Loucy (cell line): ENCODE measurements at regions not wholly inside any gene's neighbourhood (a gene's known extent, or its start where the extent isn't known, plus 50 kb on each side); places are given as distances from the start of the nearest gene placed in this dataset.

Experiments
- H2AFZ ChIP-seq: fragments of 200-600 bp; sonication (generic); 2 replicates; pipeline ENCODE4 v1.6.0; 2016; ENCODE audit warnings: antibody characterized with exemption, mild to moderate bottlenecking, low read length, moderate library complexity
- H3F3A ChIP-seq: fragments of 200-600 bp; 2 replicates; pipeline ENCODE4 v1.6.0; 2016; ENCODE audit warnings: antibody characterized with exemption, low read depth, mild to moderate bottlenecking
- H3K27me3 ChIP-seq: fragments of 200-600 bp; sonication (generic); 2 replicates; pipeline ENCODE4 v1.6.1; 2014; ENCODE audit warnings: low read length, mild to moderate bottlenecking; ENCODE audit not compliant: insufficient read depth, poor library complexity, severe bottlenecking
- H3K36me3 ChIP-seq: fragments of 200-600 bp; sonication (generic); 2 replicates; pipeline ENCODE4 v1.6.1; 2016; ENCODE audit warnings: low read length; ENCODE audit not compliant: insufficient read depth
- H3K4me1 ChIP-seq: fragments of 200-600 bp; sonication (generic); 2 replicates; pipeline ENCODE4 v1.5.1; 2014; ENCODE audit warnings: low read length, mild to moderate bottlenecking; ENCODE audit not compliant: insufficient read depth, poor library complexity, severe bottlenecking
- H3K4me2 ChIP-seq: fragments of 200-600 bp; sonication (generic); 2 replicates; pipeline ENCODE4 v1.6.0; 2014; ENCODE audit warnings: antibody characterized with exemption, low read length, low read depth, mild to moderate bottlenecking; ENCODE audit not compliant: poor library complexity, severe bottlenecking
- H3K4me3 ChIP-seq: fragments of 200-600 bp; sonication (generic); 2 replicates; pipeline ENCODE4 v1.5.1; 2014; ENCODE audit warnings: low read length, mild to moderate bottlenecking, mixed read lengths; ENCODE audit not compliant: poor library complexity, severe bottlenecking
- H3K79me2 ChIP-seq: fragments of 200-600 bp; sonication (generic); 2 replicates; pipeline ENCODE4 v1.6.1; 2014; ENCODE audit warnings: low read length; ENCODE audit not compliant: insufficient read depth
- H3K9ac ChIP-seq: fragments of 200-600 bp; sonication (generic); 2 replicates; pipeline ENCODE4 v1.6.0; 2014; ENCODE audit warnings: mild to moderate bottlenecking, low read depth, low read length, moderate library complexity; ENCODE audit not compliant: poor library complexity, severe bottlenecking
- H3K9me2 ChIP-seq: fragments of 200-600 bp; sonication (generic); replicated peaks from 2 replicates; pipeline ENCODE4 v1.6.1; 2016; ENCODE audit warnings: low read depth, low read length, mixed read lengths
- H3K9me3 ChIP-seq: fragments of 200-600 bp; sonication (generic); 2 replicates; pipeline ENCODE4 v1.6.1; 2014; ENCODE audit warnings: mild to moderate bottlenecking, antibody characterized with exemption, low read length, low read depth; ENCODE audit not compliant: insufficient read depth
- H4K20me1 ChIP-seq: fragments of 200-600 bp; sonication (generic); 2 replicates; pipeline ENCODE4 v1.6.0; 2014; ENCODE audit warnings: antibody characterized with exemption, low read length, mild to moderate bottlenecking; ENCODE audit not compliant: insufficient read depth, poor library complexity, severe bottlenecking
- CTCF ChIP-seq: fragments of 200-600 bp; sonication (generic); conservative IDR thresholded peaks from 2 replicates; pipeline ENCODE4 v1.5.1; 2014; ENCODE audit warnings: mild to moderate bottlenecking, antibody characterized with exemption, low read length
- EZH2phosphoT487 ChIP-seq: fragments of 200-600 bp; IDR thresholded peaks from 2 replicates; pipeline ENCODE4 v1.6.1; 2018; ENCODE audit warnings: antibody characterized with exemption, mild to moderate bottlenecking, moderate library complexity, borderline replicate concordance

GRCh38 chr2:239673641-239674040 lies 272.8 kb upstream of the HDAC4 start:
- Histone ChIP-seq H3K4me1 (no peaks in the 10 kb centered on the region), H4K20me1 (no peaks in the 10 kb centered on the region), H3K4me2 (no peak overlapping the region)

GRCh38 chr2:239671916-239672849 lies 271.4 kb upstream of the HDAC4 start:
- no peak overlapping the region for H3K4me2 ChIP-seq
- H2AFZ ChIP-seq = no peak overlapping the region
- no peaks in the 10 kb centered on the region for H3K9me2 ChIP-seq
- H3K27me3 ChIP-seq = no peaks in the 10 kb centered on the region
- no peaks in the 10 kb centered on the region for H3K36me3 ChIP-seq
- H3K79me2 ChIP-seq = no peaks in the 10 kb centered on the region
- H3F3A ChIP-seq = no peaks in the 10 kb centered on the region
- H3K9ac ChIP-seq = no peak overlapping the region
- no peak overlapping the region for H3K4me3 ChIP-seq
- H3K9me3 ChIP-seq = no peaks in the 10 kb centered on the region
- no peaks in the 10 kb centered on the region for H4K20me1 ChIP-seq
- no peaks in the 10 kb centered on the region for H3K4me1 ChIP-seq
- TF ChIP-seq EZH2phosphoT487 (no peak), CTCF (no peak)

More at GRCh38 chr2:239673641-239674040, 272.8 kb upstream of the HDAC4 start:
- H3F3A ChIP-seq = no peaks in the 10 kb centered on the region
- H3K36me3 ChIP-seq = no peaks in the 10 kb centered on the region
- H3K9me2 ChIP-seq = no peaks in the 10 kb centered on the region
- no peaks in the 10 kb centered on the region for H3K9me3 ChIP-seq
- no peak overlapping the region for H3K4me3 ChIP-seq
- no peak overlapping the region for H3K9ac ChIP-seq
- no peak overlapping the region for H2AFZ ChIP-seq
- no peaks in the 10 kb centered on the region for H3K27me3 ChIP-seq
- H3K79me2 ChIP-seq = no peaks in the 10 kb centered on the region
- TF ChIP-seq CTCF = no peak
- no peak for TF ChIP-seq EZH2phosphoT487

GRCh38 chr2:239671471-239671870 lies 270.7 kb upstream of the HDAC4 start:
- TF ChIP-seq EZH2phosphoT487 (no peak), CTCF (no peak)
- no peaks in the 10 kb centered on the region for H3K27me3 ChIP-seq
- no peaks in the 10 kb centered on the region for H3K9me3 ChIP-seq
- no peak overlapping the region for H2AFZ ChIP-seq
- no peaks in the 10 kb centered on the region for H3K4me1 ChIP-seq
- no peaks in the 10 kb centered on the region for H3K9me2 ChIP-seq
- H3K4me3 ChIP-seq = no peak overlapping the region
- H3K4me2 ChIP-seq = no peak overlapping the region
- no peaks in the 10 kb centered on the region for H4K20me1 ChIP-seq
- no peaks in the 10 kb centered on the region for H3F3A ChIP-seq
- no peaks in the 10 kb centered on the region for H3K79me2 ChIP-seq
- H3K9ac ChIP-seq = no peak overlapping the region
- H3K36me3 ChIP-seq = no peaks in the 10 kb centered on the region
